LHCN-M2 (cell line): ENCODE measurements at regions not wholly inside any gene's neighbourhood (a gene's known extent, or its start where the extent isn't known, plus 50 kb on each side); places are given as distances from the start of the nearest gene placed in this dataset.

Experiments used
- DNase-seq: peaks from one replicate; pipeline ENCODE4 v3.0.0-alpha.2; 2012; ENCODE audit warnings: low read depth

GRCh38 chr2:220046507-220046906, 419.1 kb downstream of the SLC4A3 start:
- DNase-seq = no peak

- DNase-seq = no peak
Measured at GRCh38 chr2:220051716-220052115, 424.3 kb downstream of the SLC4A3 start.

DNA sequence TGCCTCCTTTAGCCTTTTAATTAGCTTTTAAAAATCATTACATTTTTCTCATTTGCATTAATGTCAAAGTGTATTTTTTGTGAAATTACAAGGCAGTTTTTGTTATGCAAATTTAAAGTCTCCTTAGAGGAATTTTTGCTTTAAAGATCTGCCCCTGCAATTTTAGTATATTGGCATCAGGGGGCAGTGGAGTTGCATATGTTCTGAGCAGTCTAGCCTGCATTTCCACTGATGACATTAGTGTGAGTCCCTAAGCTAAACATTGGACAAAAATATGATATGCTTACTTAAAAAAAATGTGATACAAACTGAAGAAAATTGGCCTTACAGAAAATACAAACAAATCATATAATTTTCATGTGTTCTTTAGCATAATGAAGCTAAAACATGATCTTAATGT, 426.5 kb downstream of the SLC4A3 start:
- peak; percentile 15 for DNase-seq

- DNase-seq = no peak
Measured at GRCh38 chr2:220057391-220057790, 430.0 kb downstream of the SLC4A3 start.

- DNase-seq = no peak
Measured at GRCh38 chr2:220057916-220058315, 430.5 kb downstream of the SLC4A3 start.

- DNase-seq = no peak
Measured at GRCh38 chr2:220064111-220065030, 436.9 kb downstream of the SLC4A3 start.

DNA sequence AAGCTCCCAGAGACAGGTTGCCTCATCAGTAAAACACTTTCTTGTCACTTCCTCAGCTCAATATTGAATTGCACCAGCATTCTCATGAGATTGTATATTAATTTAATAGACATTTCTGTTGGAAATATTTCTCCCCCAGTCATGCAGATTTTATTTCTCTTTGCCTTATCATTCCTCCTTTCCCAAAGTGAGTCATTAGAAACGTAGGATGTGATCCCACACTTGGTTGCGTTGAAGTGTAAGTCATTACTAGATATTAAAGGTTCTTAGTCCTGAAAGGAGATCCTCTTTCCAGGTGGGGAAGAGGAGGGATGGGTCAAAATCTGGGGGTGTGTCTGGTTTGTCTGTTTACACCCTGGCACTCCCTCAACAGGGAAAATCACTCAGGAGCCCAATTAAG, 438.2 kb downstream of the SLC4A3 start:
- no peak for DNase-seq

DNA sequence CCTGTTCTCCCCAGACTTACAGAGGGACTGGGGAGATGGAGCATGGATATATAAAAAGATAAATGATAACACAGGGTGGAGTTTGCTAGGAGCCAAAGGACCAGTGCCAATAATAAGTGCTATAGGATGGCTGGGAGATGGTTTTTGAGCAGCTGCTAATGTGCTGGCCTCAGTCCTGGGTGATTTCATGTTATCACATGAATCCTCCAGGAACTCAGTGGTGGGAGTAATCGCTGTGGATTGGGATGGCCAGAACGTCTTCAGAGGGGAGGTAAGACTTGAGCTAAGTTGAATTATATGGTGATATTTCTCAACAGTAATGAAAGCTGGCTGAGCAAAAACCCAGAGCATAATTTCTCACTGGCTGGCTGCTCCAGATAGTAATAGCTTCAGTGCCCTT, 441.4 kb downstream of the SLC4A3 start:
- DNase-seq = no peak

DNA sequence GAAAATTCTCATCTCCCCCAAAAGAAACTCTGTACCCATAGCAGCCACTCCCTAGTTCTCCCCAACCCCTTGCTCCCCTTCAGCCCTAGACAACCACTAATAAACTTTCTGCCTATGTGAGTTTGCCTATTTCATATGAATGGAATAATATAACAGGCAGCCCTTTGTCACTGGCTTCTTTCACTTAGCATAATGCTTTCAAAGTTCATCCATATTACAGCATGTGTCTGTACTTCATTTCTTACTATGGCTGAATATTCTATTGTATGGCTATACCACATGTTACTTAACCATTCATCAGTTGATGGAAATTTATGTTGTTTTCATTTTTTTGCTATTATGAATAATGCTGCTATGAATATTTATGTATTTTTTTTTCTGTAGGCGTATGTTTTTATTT, 442.9 kb downstream of the SLC4A3 start:
- DNase-seq = no peak

DNA sequence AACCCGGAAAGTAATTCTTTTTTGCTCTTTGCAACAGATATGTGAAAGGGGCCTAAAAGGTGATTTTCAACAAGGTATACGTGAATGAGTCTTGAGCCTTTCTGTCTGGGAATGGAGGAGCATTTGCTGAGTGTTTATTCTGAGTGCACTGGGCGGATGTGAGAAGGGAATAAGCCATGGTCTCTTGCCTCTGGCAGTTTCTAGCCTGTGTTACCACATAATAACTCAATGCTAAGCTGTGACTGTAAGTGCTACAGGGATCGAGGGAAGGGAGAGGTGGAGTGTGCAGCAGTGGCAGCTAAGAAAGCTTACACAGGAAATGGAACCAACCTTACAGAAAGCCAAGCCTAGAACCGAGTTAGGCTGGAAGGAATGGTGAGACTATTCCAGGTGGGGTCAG, 444.3 kb downstream of the SLC4A3 start:
- DNase-seq = no peak

DNA sequence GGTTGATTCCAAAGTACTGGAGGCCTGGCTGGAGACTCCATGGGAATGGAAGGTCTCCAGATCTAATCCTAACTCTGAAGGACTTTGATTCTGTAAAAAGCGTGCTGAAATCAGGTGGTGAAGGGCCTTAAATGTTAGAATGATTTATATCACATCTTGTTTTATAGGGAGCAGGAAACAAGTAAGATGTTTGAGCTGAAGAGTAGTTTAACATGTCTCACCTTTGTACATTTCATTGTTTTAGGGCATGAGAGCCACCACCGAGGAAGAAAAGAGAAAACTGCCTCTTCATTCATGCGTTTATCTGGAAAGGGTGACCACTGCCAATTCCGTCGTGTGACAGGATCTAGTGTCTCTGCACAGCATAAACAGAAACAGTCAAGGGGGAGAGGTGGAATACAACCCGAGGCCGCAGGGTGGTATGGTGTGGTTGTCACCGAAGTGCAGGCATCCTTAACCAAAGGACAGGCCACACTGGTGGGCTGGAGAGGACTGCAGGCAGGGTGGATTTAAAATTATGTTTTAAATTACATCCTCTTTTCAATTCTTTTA, 445.3 kb downstream of the SLC4A3 start:
- no peak for DNase-seq

DNA sequence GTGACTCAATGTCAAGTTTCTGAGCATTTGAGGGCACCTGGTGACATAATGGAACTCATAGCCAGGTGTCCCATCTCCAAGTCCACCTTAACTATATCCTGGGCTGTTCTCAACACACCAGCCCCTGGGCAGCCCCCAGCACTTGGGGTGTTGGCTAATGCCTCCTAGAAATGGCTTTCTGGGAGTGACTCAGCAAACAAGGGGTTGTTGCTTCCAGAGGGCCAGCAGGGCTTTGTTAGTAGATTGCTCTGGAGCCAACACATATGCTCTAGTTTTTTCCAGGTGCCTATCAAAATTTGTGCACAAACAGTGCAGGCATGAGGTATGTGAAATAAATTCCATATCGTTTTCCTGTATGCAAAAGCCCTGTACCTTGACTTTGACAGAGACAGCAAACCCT, 448.4 kb downstream of the SLC4A3 start:
- no peak for DNase-seq

- DNase-seq = peak; percentile 5
Measured at GRCh38 chr2:220076734-220077133, 449.3 kb downstream of the SLC4A3 start.

DNA sequence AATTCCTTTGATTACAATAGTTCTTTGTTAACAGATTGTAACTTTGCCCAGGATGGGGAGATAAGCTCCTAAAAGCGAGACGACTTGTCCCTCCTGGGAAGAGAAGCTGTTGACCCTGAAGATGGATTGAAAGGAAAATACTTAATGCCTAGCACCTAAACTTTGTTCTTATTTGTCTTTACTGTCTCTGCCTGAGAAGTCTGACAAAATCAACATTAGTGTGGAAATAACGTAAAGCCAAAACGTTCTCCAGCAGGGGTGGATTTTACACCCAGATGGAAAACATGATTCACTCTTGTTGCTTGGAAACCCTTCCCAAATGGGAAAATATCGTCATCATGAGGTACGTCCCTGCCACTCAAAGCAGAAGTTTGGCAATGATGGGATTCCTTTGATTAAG, 450.1 kb downstream of the SLC4A3 start:
- peak; percentile 2 for DNase-seq

- no peak for DNase-seq
Measured at GRCh38 chr2:220078439-220078838, 451.0 kb downstream of the SLC4A3 start.

DNA sequence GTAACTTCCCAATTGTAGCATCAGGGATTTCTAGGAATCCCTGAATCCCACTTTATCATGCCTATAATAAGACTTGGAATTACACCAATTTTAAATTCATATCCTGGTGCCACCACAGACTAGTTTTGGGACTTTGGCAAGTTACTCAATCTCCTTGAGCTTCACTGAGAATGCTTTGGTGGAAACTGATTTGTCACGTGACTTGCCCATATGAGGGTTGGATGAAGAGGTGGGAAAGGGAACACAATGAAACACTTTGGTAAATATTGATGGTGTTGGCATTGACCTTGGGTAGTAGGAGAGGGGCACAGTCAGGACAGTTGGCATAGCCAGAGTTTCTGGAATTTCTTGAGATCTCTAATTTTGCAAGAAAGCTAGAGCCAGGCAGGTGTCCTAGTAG, 452.2 kb downstream of the SLC4A3 start:
- DNase-seq = no peak

GRCh38 chr2:220081171-220081570, 453.7 kb downstream of the SLC4A3 start:
- DNase-seq = no peak

- no peak for DNase-seq
Measured at GRCh38 chr2:220090050-220090449, 462.6 kb downstream of the SLC4A3 start.

DNA sequence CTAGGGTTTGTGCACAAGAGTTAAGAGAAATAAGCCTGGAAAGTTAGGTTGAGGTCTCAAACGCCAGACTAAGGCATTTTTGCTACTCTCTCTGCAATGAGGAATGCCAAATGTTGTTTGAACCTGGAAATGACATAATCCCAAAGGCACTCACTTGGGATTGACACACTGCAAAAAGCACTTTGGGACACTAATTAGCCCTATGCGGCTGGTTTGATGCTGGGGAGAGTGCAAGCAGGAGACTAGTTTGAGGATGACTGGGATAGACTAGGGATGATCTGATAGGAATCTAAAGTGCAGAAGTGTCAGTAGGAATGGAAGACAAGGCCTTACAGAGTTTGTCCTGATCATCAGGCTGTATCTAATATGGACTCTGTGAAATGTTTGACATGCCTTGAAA, 469.0 kb downstream of the SLC4A3 start:
- no peak for DNase-seq

DNA sequence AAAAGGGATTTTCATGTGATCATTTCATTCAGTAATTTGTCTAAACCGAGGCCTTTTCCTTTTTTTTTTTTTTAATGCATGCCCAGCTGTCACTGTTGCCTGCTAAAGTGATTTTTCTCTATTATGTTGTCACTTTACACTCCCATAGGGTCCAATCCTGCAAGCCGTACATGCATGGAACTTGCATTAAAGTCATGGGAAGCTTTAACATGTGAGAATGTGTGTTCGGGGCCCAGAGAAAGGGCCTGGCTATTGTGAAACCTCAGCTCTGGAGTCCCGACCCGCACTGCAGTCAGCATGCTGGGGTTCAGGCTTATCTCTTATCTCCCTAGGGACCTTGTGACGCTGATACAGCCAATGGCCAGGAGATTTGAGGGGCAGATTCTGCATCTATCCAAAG, 474.6 kb downstream of the SLC4A3 start:
- no peak for DNase-seq

GRCh38 chr2:220103596-220103995, 476.2 kb downstream of the SLC4A3 start:
- no peak for DNase-seq

GRCh38 chr2:220104871-220105351, 477.5 kb downstream of the SLC4A3 start:
- peak; percentile 62 for DNase-seq

DNA sequence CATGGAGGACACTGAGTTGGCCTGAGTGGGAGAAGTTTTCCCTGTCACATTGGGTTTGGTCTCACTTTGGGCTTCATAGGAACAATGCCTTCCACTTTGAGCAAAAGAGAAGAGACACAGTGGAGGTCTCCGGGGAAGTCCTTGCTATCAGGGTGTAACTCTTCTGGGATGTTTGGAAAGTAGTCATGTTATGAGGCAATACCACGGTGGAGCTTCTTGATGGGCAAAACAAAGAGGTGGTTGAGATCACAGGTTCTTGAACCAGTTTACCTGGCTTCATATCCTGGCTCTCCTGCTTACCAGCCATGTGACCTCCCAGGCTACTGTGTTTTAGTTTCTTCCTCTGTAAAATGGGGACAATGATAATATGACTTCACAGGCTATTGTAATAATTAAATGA, 478.6 kb downstream of the SLC4A3 start:
- DNase-seq = no peak
